Left lung (tissue), 4 donors: ENCODE measurements at regions not wholly inside any gene's neighbourhood (a gene's known extent, or its start where the extent isn't known, plus 50 kb on each side); places are given as distances from the start of the nearest gene placed in this dataset.

Experiments
- ATAC-seq: fragments of 200-7000 bp; cut with Tn5 transposase; one replicate; pipeline ENCODE4 v1.9.1; 2020; ENCODE audit warnings: moderate library complexity
- DNase-seq, 4 donors: peaks; one replicate each; pipeline ENCODE4 v3.0.0-alpha.2; 2013 to 2020
- H3K27ac ChIP-seq, 2 donors: fragments of 200-600 bp; sonication (generic) in 1 of 2; one replicate each; pipeline versions ENCODE4 v1.5.0 to v1.8.0; 2020 to 2021
- H3K27me3 ChIP-seq, 2 donors: fragments of 200-600 bp; sonication (generic) in 1 of 2; one replicate each; pipeline versions ENCODE4 v1.5.0 to v1.8.0; 2020 to 2021
- H3K36me3 ChIP-seq, 2 donors: fragments of 200-600 bp; sonication (generic) in 1 of 2; one replicate each; pipeline versions ENCODE4 v1.5.0 to v1.8.0; 2020 to 2021
- H3K4me1 ChIP-seq, 2 donors: fragments of 200-600 bp; one replicate each; pipeline ENCODE4 v1.8.0; 2021
- H3K4me3 ChIP-seq, 2 donors: fragments of 200-600 bp; sonication (generic) in 1 of 2; one replicate each; pipeline versions ENCODE4 v1.5.0 to v1.8.0; 2020 to 2021; ENCODE audit warnings: mild to moderate bottlenecking in 1 of 2
- H3K9me3 ChIP-seq, 2 donors: fragments of 200-600 bp; sonication (generic) in 1 of 2; one replicate each; pipeline versions ENCODE4 v1.5.0 to v1.8.0; 2020 to 2021
- intact Hi-C, 2 donors: fragments of 100-400 bp; cut with DNase I; formaldehyde crosslinking; loops; one replicate each; pipeline versions ENCODE4 v1.11.2 to v1.14.2; 2022
- TF ChIP-seq, protein P1 (sequence below), 2 donors: fragments of 200-600 bp; sonication (generic) in 1 of 2; IDR thresholded peaks; one replicate each; pipeline versions ENCODE4 v1.5.0 to v1.8.0; 2021; ENCODE audit warnings: antibody characterized with exemption in 2 of 2
- donor health status: DM: no; HTN: yes; CAD: no.
- donor health status: DM: no; HTN: no; CAD: no.

GRCh38 chr13:75010941-75011340, 471.0 kb downstream of the TBC1D4 start:
- DNase-seq (no peak), ATAC-seq (no peak)

DNA sequence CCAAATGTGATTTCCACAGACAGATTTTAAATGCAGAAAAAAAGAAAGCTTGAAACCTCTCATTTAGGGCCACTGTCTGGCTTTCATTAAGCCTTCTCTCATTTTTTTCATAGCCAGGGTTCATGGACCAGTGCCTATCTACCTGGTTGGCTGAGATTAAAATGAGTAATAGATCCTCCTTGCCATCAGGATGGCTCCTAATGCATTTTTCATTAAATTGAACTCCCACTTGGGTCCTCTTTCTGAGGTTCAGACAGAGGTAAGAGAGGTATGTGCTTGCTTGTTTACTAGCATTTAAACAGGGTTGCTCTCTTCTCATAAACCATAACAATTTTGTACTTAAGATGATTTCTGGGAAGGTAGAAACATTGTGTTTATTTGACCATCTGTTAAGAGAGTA, 473.0 kb downstream of the TBC1D4 start:
- H3K36me3 ChIP-seq: no peaks in the 10 kb centered on the region
- H3K27me3 ChIP-seq: no peaks in the 10 kb centered on the region
- intact Hi-C loops: no loop called here
- TF ChIP-seq, protein P1, sequence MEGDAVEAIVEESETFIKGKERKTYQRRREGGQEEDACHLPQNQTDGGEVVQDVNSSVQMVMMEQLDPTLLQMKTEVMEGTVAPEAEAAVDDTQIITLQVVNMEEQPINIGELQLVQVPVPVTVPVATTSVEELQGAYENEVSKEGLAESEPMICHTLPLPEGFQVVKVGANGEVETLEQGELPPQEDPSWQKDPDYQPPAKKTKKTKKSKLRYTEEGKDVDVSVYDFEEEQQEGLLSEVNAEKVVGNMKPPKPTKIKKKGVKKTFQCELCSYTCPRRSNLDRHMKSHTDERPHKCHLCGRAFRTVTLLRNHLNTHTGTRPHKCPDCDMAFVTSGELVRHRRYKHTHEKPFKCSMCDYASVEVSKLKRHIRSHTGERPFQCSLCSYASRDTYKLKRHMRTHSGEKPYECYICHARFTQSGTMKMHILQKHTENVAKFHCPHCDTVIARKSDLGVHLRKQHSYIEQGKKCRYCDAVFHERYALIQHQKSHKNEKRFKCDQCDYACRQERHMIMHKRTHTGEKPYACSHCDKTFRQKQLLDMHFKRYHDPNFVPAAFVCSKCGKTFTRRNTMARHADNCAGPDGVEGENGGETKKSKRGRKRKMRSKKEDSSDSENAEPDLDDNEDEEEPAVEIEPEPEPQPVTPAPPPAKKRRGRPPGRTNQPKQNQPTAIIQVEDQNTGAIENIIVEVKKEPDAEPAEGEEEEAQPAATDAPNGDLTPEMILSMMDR (IDR thresholded peaks at IDR 0.05): no peak
- no peak overlapping the region for H3K4me3 ChIP-seq
- DNase-seq: no peak
- no peak overlapping the region for H3K27ac ChIP-seq
- no peaks in the 10 kb centered on the region for H3K4me1 ChIP-seq
- H3K9me3 ChIP-seq: no peaks in the 10 kb centered on the region
- ATAC-seq: no peak

More at GRCh38 chr13:75010941-75011340, 471.0 kb downstream of the TBC1D4 start:
- Histone ChIP-seq H3K27me3 (no peaks in the 10 kb centered on the region), H3K36me3 (no peaks in the 10 kb centered on the region), H3K27ac (no peak overlapping the region), H3K9me3 (no peaks in the 10 kb centered on the region), H3K4me3 (no peak overlapping the region), H3K4me1 (no peaks in the 10 kb centered on the region)
- intact Hi-C loops: no loop called here
- TF ChIP-seq, protein P1 (IDR thresholded peaks at IDR 0.05): no peak

GRCh38 chr13:74990992-74991391, 491.0 kb downstream of the TBC1D4 start:
- Histone ChIP-seq H3K27ac (no peak overlapping the region), H3K36me3 (no peaks in the 10 kb centered on the region), H3K4me3 (no peak overlapping the region), H3K27me3 (no peaks in the 10 kb centered on the region), H3K4me1 (no peaks in the 10 kb centered on the region), H3K9me3 (no peaks in the 10 kb centered on the region)
- TF ChIP-seq, protein P1 (IDR thresholded peaks at IDR 0.05): no peak
- DNase-seq (no peak), ATAC-seq (no peak)
- intact Hi-C loops: no loop called here

DNA sequence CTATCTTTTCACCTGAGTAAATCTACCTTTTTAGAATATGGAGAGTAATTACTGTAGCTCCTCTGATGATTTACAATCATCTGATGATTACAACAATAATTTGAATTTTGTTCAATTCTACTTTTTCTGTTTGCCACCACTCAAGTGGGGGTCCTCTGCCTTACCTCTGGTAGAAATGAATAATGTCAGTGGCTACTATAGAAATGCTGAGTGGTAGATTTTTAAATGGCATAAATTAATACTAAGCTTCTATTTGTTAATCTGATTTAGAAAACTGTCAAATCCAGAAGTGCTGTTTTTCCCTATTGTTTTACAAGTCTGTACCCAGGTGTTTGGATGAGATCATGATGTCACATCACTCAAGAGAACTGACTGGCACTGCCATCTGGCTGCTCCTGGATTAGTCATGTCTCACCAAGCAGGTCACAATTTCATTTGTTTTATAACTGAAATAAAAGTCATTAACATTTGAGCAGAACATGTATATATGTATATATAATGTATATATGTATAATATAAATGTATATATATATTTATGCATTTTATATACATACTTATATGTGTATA, 494.8 kb downstream of the TBC1D4 start:
- H3K36me3 ChIP-seq: no peaks in the 10 kb centered on the region
- no peak overlapping the region for H3K4me3 ChIP-seq
- intact Hi-C loops: no loop called here
- H3K9me3 ChIP-seq: no peaks in the 10 kb centered on the region
- no peaks in the 10 kb centered on the region for H3K27me3 ChIP-seq
- no peak overlapping the region for H3K27ac ChIP-seq
- TF ChIP-seq, protein P1 (IDR thresholded peaks at IDR 0.05): no peak
- ATAC-seq (no peak), DNase-seq (no peak)
- no peaks in the 10 kb centered on the region for H3K4me1 ChIP-seq

GRCh38 chr13:74986609-74987008, 495.4 kb downstream of the TBC1D4 start:
- no peak overlapping the region for H3K4me3 ChIP-seq
- H3K36me3 ChIP-seq: no peaks in the 10 kb centered on the region
- intact Hi-C loops: no loop called here
- H3K4me1 ChIP-seq: no peaks in the 10 kb centered on the region
- ATAC-seq (no peak), DNase-seq (no peak)
- H3K9me3 ChIP-seq: no peaks in the 10 kb centered on the region
- no peaks in the 10 kb centered on the region for H3K27me3 ChIP-seq
- no peak overlapping the region for H3K27ac ChIP-seq
- TF ChIP-seq, protein P1 (IDR thresholded peaks at IDR 0.05): no peak
